Liver (tissue), 8 donors: ENCODE measurements at regions not wholly inside any gene's neighbourhood (a gene's known extent, or its start where the extent isn't known, plus 50 kb on each side); places are given as distances from the start of the nearest gene placed in this dataset.

Experiments used
- DNase-seq: peaks from one replicate; pipeline ENCODE4 v3.0.0-alpha.2; 2017; ENCODE audit warnings: low spot score
- H3K27ac ChIP-seq, 2 donors: one replicate each; pipeline ENCODE4 v1.7.0; 2013; ENCODE audit warnings: inconsistent platforms in 2 of 2, low read length in 2 of 2, control low read depth in 1 of 2, low read depth in 1 of 2, mild to moderate bottlenecking in 1 of 2
- H3K27me3 ChIP-seq, 4 donors: one replicate each; pipeline versions ENCODE4 v1.6.1 to v1.7.0; 2013; ENCODE audit warnings: low read length in 3 of 4, inconsistent platforms in 1 of 4, mild to moderate bottlenecking in 1 of 4, moderate library complexity in 1 of 4; ENCODE audit not compliant: control insufficient read depth in 4 of 4, insufficient read depth in 4 of 4
- H3K36me3 ChIP-seq, 4 donors: one replicate each; pipeline versions ENCODE4 v1.6.1 to v1.7.0; 2013; ENCODE audit warnings: low read length in 3 of 4, mild to moderate bottlenecking in 3 of 4, low read depth in 1 of 4, moderate library complexity in 1 of 4; ENCODE audit not compliant: control insufficient read depth in 4 of 4, insufficient read depth in 3 of 4
- H3K4me1 ChIP-seq, 4 donors: one replicate each; pipeline versions ENCODE4 v1.6.1 to v1.7.0; 2013; ENCODE audit warnings: low read length in 3 of 4, mild to moderate bottlenecking in 3 of 4, moderate library complexity in 1 of 4; ENCODE audit not compliant: control insufficient read depth in 4 of 4, insufficient read depth in 4 of 4
- H3K4me3 ChIP-seq, 3 donors: one replicate each; pipeline versions ENCODE4 v1.6.1 to v1.7.0; 2013; ENCODE audit warnings: low read length in 3 of 3, control low read depth in 1 of 3, low read depth in 1 of 3, mild to moderate bottlenecking in 1 of 3
- H3K9ac ChIP-seq, 2 donors: one replicate each; pipeline ENCODE4 v1.7.0; 2013; ENCODE audit warnings: low read length in 2 of 2, mild to moderate bottlenecking in 2 of 2, moderate library complexity in 2 of 2, control low read depth in 1 of 2, low read depth in 1 of 2
- H3K9me3 ChIP-seq, 4 donors: one replicate each; pipeline versions ENCODE4 v1.6.1 to v1.7.0; 2013; ENCODE audit warnings: low read length in 3 of 4; ENCODE audit not compliant: control insufficient read depth in 4 of 4
- EGR1 ChIP-seq, 2 donors: IDR thresholded peaks; 2 replicates each; pipeline ENCODE4 v1.6.1; 2016 to 2018; ENCODE audit warnings: antibody characterized with exemption in 2 of 2, low read depth in 2 of 2
- FOXA1 ChIP-seq: IDR thresholded peaks from 2 replicates; pipeline ENCODE4 v1.6.1; 2016; ENCODE audit warnings: antibody characterized with exemption
- FOXA2 ChIP-seq: IDR thresholded peaks from 2 replicates; pipeline ENCODE4 v1.6.1; 2016; ENCODE audit warnings: antibody characterized with exemption
- GABPA ChIP-seq, 2 donors: IDR thresholded peaks in 1 of 2; conservative IDR thresholded peaks in 1 of 2; 2 replicates each; pipeline ENCODE4 v1.6.1; 2016; ENCODE audit warnings: antibody characterized with exemption in 2 of 2, mild to moderate bottlenecking in 1 of 2, moderate library complexity in 1 of 2
- HNF4A ChIP-seq, 2 donors: conservative IDR thresholded peaks; 2 replicates each; pipeline ENCODE4 v1.6.1; 2016; ENCODE audit warnings: antibody characterized with exemption in 2 of 2, mild to moderate bottlenecking in 2 of 2
- HNF4G ChIP-seq: IDR thresholded peaks from 2 replicates; pipeline ENCODE4 v1.6.1; 2016; ENCODE audit warnings: antibody characterized with exemption
- JUND ChIP-seq, 2 donors: IDR thresholded peaks; 2 replicates each; pipeline ENCODE4 v1.6.1; 2016; ENCODE audit warnings: antibody characterized with exemption in 2 of 2
- NR2F2 ChIP-seq: IDR thresholded peaks from 2 replicates; pipeline ENCODE4 v1.6.1; 2016; ENCODE audit warnings: antibody characterized with exemption
- RAD21 ChIP-seq, 2 donors: IDR thresholded peaks; 2 replicates each; pipeline ENCODE4 v1.6.1; 2016; ENCODE audit warnings: antibody characterized with exemption in 2 of 2, mild to moderate bottlenecking in 2 of 2
- REST ChIP-seq: IDR thresholded peaks from 2 replicates; pipeline ENCODE4 v1.6.1; 2016; ENCODE audit warnings: antibody characterized with exemption, mild to moderate bottlenecking
- RXRA ChIP-seq, 2 donors: IDR thresholded peaks; 2 replicates each; pipeline ENCODE4 v1.6.1; 2017 to 2018; ENCODE audit warnings: antibody characterized with exemption in 2 of 2, mild to moderate bottlenecking in 1 of 2
- SP1 ChIP-seq: IDR thresholded peaks from 2 replicates; pipeline ENCODE4 v1.6.1; 2018; ENCODE audit warnings: antibody characterized with exemption, mild to moderate bottlenecking
- TAF1 ChIP-seq: conservative IDR thresholded peaks from 2 replicates; pipeline ENCODE4 v1.6.1; 2016; ENCODE audit warnings: antibody characterized with exemption, mild to moderate bottlenecking
- YY1 ChIP-seq: IDR thresholded peaks from 2 replicates; pipeline ENCODE4 v1.6.1; 2016; ENCODE audit warnings: antibody characterized with exemption, mild to moderate bottlenecking
- WGBS: extraction: QIAGEN DNeasy Blood & Tissue Kit; methylation state at CpG from one replicate; pipeline ENCODE4 v1.1.7; 2013; 5-methylcytosine and 5-hydroxymethylcytosine counted together
- TF ChIP-seq, protein P1 (sequence below): IDR thresholded peaks from 2 replicates; pipeline ENCODE4 v1.6.1; 2016; ENCODE audit warnings: antibody characterized with exemption
- TF ChIP-seq, protein P2 (sequence below): fragments of 150-350 bp; IDR thresholded peaks from 2 replicates; pipeline ENCODE4 v1.5.1; 2017; ENCODE audit warnings: improper control_type of control experiment, low read depth, low read length; ENCODE audit not compliant: missing input control
- TF ChIP-seq, protein P3 (sequence below): IDR thresholded peaks from 2 replicates; pipeline ENCODE4 v1.6.1; 2016; ENCODE audit warnings: antibody characterized with exemption
- TF ChIP-seq, protein P4 (sequence below): IDR thresholded peaks from 2 replicates; pipeline ENCODE4 v1.6.1; 2016; ENCODE audit warnings: antibody characterized with exemption
- donor health status: healthy.
- donor health status: healthy.
- donor health status: healthy.
- donor health status: healthy.
- donor health status: healthy.

DNA sequence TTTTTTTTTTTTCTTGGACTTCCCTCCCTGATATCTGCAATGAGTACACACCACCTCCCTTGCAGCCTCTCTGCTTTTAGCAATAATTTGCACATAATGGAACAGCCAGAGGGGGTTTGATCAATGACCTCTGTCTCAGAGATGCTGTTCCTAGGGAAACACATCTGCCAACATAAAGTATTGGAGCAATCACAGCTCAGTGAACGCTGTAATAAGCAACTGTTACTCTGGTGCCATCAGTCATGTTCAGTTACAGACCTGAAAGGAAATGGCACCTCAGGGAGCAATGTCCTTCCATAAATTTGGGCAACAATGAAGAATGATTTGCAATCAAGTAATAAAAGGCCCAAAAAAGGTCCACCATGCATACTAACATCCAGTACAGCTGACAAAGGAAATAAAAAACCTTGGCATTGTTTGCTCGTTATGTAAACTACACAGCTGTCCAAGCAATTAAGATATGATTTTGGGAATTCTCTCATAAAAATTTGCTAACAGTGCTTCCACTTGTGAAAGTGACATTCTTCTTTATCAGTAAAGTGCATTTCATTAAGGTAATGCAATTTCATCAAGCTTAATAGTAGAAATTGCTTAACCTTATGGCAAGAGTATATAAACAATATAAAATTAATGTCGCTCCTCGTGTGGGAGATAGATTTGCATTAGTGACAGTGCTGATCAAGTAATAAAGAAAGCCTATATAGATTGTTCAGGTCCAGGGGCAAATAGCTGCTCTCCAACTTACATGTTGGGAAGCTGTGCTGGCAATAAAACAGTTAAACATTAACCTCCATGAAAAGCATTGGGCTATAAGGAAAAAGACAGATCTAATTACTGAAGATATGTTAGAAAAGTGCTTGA is 167.8 kb downstream of the RASEF start (continued):
- TF ChIP-seq, protein P1, sequence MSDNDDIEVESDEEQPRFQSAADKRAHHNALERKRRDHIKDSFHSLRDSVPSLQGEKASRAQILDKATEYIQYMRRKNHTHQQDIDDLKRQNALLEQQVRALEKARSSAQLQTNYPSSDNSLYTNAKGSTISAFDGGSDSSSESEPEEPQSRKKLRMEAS: no peak

GRCh38 chr9:82895822-82896110 is 167.2 kb downstream of the RASEF start:
- Histone ChIP-seq H3K9me3 (no peaks in the 10 kb centered on the region), H3K4me1 (no peaks in the 10 kb centered on the region), H3K9ac (no peak overlapping the region), H3K4me3 (no peak overlapping the region), H3K27ac (no peak overlapping the region), H3K36me3 (no peaks in the 10 kb centered on the region), H3K27me3 (peaks cover 0 to 2% (median under 1%) of the 10 kb centered on the region in 4 donors)
- DNase-seq: no peak
- 59% methylated on average over 1 of the region's 1 CpG for WGBS
- TF ChIP-seq FOXA1: no peak
- TF ChIP-seq HNF4G: no peak
- TF ChIP-seq TAF1: no peak
- no peak for TF ChIP-seq HNF4A (conservative IDR thresholded peaks at IDR 0.05)
- TF ChIP-seq SP1: no peak
- TF ChIP-seq, protein P2, sequence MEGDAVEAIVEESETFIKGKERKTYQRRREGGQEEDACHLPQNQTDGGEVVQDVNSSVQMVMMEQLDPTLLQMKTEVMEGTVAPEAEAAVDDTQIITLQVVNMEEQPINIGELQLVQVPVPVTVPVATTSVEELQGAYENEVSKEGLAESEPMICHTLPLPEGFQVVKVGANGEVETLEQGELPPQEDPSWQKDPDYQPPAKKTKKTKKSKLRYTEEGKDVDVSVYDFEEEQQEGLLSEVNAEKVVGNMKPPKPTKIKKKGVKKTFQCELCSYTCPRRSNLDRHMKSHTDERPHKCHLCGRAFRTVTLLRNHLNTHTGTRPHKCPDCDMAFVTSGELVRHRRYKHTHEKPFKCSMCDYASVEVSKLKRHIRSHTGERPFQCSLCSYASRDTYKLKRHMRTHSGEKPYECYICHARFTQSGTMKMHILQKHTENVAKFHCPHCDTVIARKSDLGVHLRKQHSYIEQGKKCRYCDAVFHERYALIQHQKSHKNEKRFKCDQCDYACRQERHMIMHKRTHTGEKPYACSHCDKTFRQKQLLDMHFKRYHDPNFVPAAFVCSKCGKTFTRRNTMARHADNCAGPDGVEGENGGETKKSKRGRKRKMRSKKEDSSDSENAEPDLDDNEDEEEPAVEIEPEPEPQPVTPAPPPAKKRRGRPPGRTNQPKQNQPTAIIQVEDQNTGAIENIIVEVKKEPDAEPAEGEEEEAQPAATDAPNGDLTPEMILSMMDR: no peak
- TF ChIP-seq, protein P1: no peak
- TF ChIP-seq, protein P3, sequence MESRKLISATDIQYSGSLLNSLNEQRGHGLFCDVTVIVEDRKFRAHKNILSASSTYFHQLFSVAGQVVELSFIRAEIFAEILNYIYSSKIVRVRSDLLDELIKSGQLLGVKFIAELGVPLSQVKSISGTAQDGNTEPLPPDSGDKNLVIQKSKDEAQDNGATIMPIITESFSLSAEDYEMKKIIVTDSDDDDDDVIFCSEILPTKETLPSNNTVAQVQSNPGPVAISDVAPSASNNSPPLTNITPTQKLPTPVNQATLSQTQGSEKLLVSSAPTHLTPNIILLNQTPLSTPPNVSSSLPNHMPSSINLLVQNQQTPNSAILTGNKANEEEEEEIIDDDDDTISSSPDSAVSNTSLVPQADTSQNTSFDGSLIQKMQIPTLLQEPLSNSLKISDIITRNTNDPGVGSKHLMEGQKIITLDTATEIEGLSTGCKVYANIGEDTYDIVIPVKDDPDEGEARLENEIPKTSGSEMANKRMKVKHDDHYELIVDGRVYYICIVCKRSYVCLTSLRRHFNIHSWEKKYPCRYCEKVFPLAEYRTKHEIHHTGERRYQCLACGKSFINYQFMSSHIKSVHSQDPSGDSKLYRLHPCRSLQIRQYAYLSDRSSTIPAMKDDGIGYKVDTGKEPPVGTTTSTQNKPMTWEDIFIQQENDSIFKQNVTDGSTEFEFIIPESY: no peak
- no peak for TF ChIP-seq REST
- TF ChIP-seq RAD21 (IDR thresholded peaks at IDR 0.05): no peak
- TF ChIP-seq JUND (IDR thresholded peaks at IDR 0.05): no peak
- TF ChIP-seq RXRA (IDR thresholded peaks at IDR 0.05): no peak
- TF ChIP-seq YY1: no peak
- TF ChIP-seq FOXA2: no peak
- no peak for TF ChIP-seq NR2F2
- TF ChIP-seq EGR1 (IDR thresholded peaks at IDR 0.05; ENCODE audit: low read depth in 2 of 2): no peak
- no peak for TF ChIP-seq GABPA (IDR thresholded peaks at IDR 0.05 in 1 of 2, conservative IDR thresholded peaks at IDR 0.05 in 1 of 2)
- TF ChIP-seq, protein P4, sequence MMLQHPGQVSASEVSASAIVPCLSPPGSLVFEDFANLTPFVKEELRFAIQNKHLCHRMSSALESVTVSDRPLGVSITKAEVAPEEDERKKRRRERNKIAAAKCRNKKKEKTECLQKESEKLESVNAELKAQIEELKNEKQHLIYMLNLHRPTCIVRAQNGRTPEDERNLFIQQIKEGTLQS: no peak
